HG02885 (cell line): ENCODE measurements at regions not wholly inside any gene's neighbourhood (a gene's known extent, or its start where the extent isn't known, plus 50 kb on each side); places are given as distances from the start of the nearest gene placed in this dataset.

Experiments used
- ATAC-seq: cut with Tn5 transposase; IDR thresholded peaks from one replicate; pipeline ENCODE4 v1.9.1; 2021; ENCODE audit warnings: mild to moderate bottlenecking; ENCODE audit not compliant: unreplicated experiment, poor library complexity

GRCh38 chr4:112005027-112005426 lies 140.2 kb upstream of the FAM241A start:
- no peak for ATAC-seq

- ATAC-seq: no peak
Measured at GRCh38 chr4:112007391-112007790, 137.9 kb upstream of the FAM241A start.

GRCh38 chr4:112015960-112016359 lies 129.3 kb upstream of the FAM241A start:
- ATAC-seq: no peak

GRCh38 chr4:112023402-112023950 lies 121.8 kb upstream of the FAM241A start:
- ATAC-seq: no peak

GRCh38 chr4:112026058-112026457 lies 119.2 kb upstream of the FAM241A start:
- no peak for ATAC-seq

- no peak for ATAC-seq
Measured at GRCh38 chr4:112029771-112030171, 115.5 kb upstream of the FAM241A start.

- peak; percentile 77 for ATAC-seq
Measured at GRCh38 chr4:112031712-112032328, 113.4 kb upstream of the FAM241A start.

- no peak for ATAC-seq
Measured at GRCh38 chr4:112036886-112037285, 108.4 kb upstream of the FAM241A start.

GRCh38 chr4:112038861-112039260 lies 106.4 kb upstream of the FAM241A start:
- no peak for ATAC-seq

GRCh38 chr4:112049119-112049518 lies 96.1 kb upstream of the FAM241A start:
- peak; percentile 93 for ATAC-seq

GRCh38 chr4:112053825-112054350 lies 91.4 kb upstream of the FAM241A start:
- ATAC-seq: no peak

- no peak for ATAC-seq
Measured at GRCh38 chr4:112055100-112055499, 90.2 kb upstream of the FAM241A start.

- ATAC-seq: no peak
Measured at GRCh38 chr4:112057470-112057869, 87.8 kb upstream of the FAM241A start.

GRCh38 chr4:112058433-112058832 lies 86.8 kb upstream of the FAM241A start:
- ATAC-seq: no peak

GRCh38 chr4:112060212-112060611 lies 85.0 kb upstream of the FAM241A start:
- ATAC-seq: no peak

GRCh38 chr4:112061207-112061817 lies 83.9 kb upstream of the FAM241A start:
- ATAC-seq: no peak

GRCh38 chr4:112063260-112063659 lies 82.0 kb upstream of the FAM241A start:
- ATAC-seq: no peak

- ATAC-seq: no peak
Measured at GRCh38 chr4:112069110-112069509, 76.1 kb upstream of the FAM241A start.

- no peak for ATAC-seq
Measured at GRCh38 chr4:112073181-112073580, 72.1 kb upstream of the FAM241A start.

- ATAC-seq: peak; percentile 88
Measured at GRCh38 chr4:112075129-112075753, 70.0 kb upstream of the FAM241A start.

GRCh38 chr4:112075906-112076305 lies 69.3 kb upstream of the FAM241A start:
- ATAC-seq: no peak
